ENCODE measurements at regions not wholly inside any gene's neighbourhood (a gene's known extent, or its start where the extent isn't known, plus 50 kb on each side); places are given as distances from the start of the nearest gene placed in this dataset.
"Not testable (repeated sequence)": the region's sequence is repeated elsewhere in the genome, so short reads cannot be mapped to it uniquely, and the experiment has no call there.

GRCh38 chr15:95148183-95148582, 916.8 kb downstream of the MCTP2 start:
- H3K36me3 ChIP-seq (ENCODE audit: control insufficient read depth, insufficient read depth, low read length) = no peaks in the 10 kb centered on the region
- no peak for FAIRE-seq
- no peak for TF ChIP-seq CTCF (IDR thresholded peaks at IDR 0.05; ENCODE audit: insufficient read depth, low read length, severe bottlenecking)
- no peak for DNase-seq (ENCODE audit: low read depth)
- H3K27me3 ChIP-seq (ENCODE audit: control insufficient read depth, insufficient read depth, low read length) = no peaks in the 10 kb centered on the region
- H3K4me3 ChIP-seq (ENCODE audit: low read depth, low read length) = no peak overlapping the region

GRCh38 chr15:95149036-95149435, 917.7 kb downstream of the MCTP2 start:
- Histone ChIP-seq H3K4me3 (ENCODE audit: low read depth, low read length) (no peak overlapping the region), H3K36me3 (ENCODE audit: control insufficient read depth, insufficient read depth, low read length) (no peaks in the 10 kb centered on the region), H3K27me3 (ENCODE audit: control insufficient read depth, insufficient read depth, low read length) (no peaks in the 10 kb centered on the region)
- FAIRE-seq = no peak
- no peak for TF ChIP-seq CTCF (IDR thresholded peaks at IDR 0.05; ENCODE audit: insufficient read depth, low read length, severe bottlenecking)
- DNase-seq (ENCODE audit: low read depth) = peak; percentile 87

- Histone ChIP-seq H3K4me3 (ENCODE audit: low read depth, low read length) (no peak overlapping the region), H3K36me3 (ENCODE audit: control insufficient read depth, insufficient read depth, low read length) (no peaks in the 10 kb centered on the region), H3K27me3 (ENCODE audit: control insufficient read depth, insufficient read depth, low read length) (no peaks in the 10 kb centered on the region)
- TF ChIP-seq CTCF (IDR thresholded peaks at IDR 0.05; ENCODE audit: insufficient read depth, low read length, severe bottlenecking) = no peak
- FAIRE-seq = no peak
- DNase-seq (ENCODE audit: low read depth) = no peak
These were observed 918.4 kb downstream of the MCTP2 start for GRCh38 chr15:95149771-95150170.

- no peak for FAIRE-seq
- TF ChIP-seq CTCF (IDR thresholded peaks at IDR 0.05; ENCODE audit: insufficient read depth, low read length, severe bottlenecking) = no peak
- no peak for DNase-seq (ENCODE audit: low read depth)
- H3K4me3 ChIP-seq (ENCODE audit: low read depth, low read length) = no peak overlapping the region
- H3K27me3 ChIP-seq (ENCODE audit: control insufficient read depth, insufficient read depth, low read length) = no peaks in the 10 kb centered on the region
- no peaks in the 10 kb centered on the region for H3K36me3 ChIP-seq (ENCODE audit: control insufficient read depth, insufficient read depth, low read length)
These were observed 919.1 kb downstream of the MCTP2 start for GRCh38 chr15:95150466-95150865.

GRCh38 chr15:95152741-95153140, 921.4 kb downstream of the MCTP2 start:
- no peak for TF ChIP-seq CTCF (IDR thresholded peaks at IDR 0.05; ENCODE audit: insufficient read depth, low read length, severe bottlenecking)
- Histone ChIP-seq H3K4me3 (ENCODE audit: low read depth, low read length) (no peak overlapping the region), H3K27me3 (ENCODE audit: control insufficient read depth, insufficient read depth, low read length) (no peaks in the 10 kb centered on the region), H3K36me3 (ENCODE audit: control insufficient read depth, insufficient read depth, low read length) (no peaks in the 10 kb centered on the region)
- DNase-seq (ENCODE audit: low read depth) = peak; percentile 59
- FAIRE-seq = no peak

GRCh38 chr15:95153201-95153600, 921.8 kb downstream of the MCTP2 start:
- not testable (repeated sequence) for FAIRE-seq; DNase-seq (ENCODE audit: low read depth); H3K27me3 ChIP-seq (ENCODE audit: control insufficient read depth, insufficient read depth, low read length); H3K4me3 ChIP-seq (ENCODE audit: low read depth, low read length); H3K36me3 ChIP-seq (ENCODE audit: control insufficient read depth, insufficient read depth, low read length)
